AG09309 (cell line): ENCODE measurements at regions not wholly inside any gene's neighbourhood (a gene's known extent, or its start where the extent isn't known, plus 50 kb on each side); places are given as distances from the start of the nearest gene placed in this dataset.
"Not testable (repeated sequence)": the region's sequence is repeated elsewhere in the genome, so short reads cannot be mapped to it uniquely, and the experiment has no call there.

Experiments
- DNase-seq: peaks from one replicate; pipeline ENCODE4 v3.0.0-alpha.2; 2010; ENCODE audit warnings: low read depth
- H3K4me3 ChIP-seq: 2 replicates; pipeline ENCODE4 v1.5.1; 2011; ENCODE audit warnings: mild to moderate bottlenecking, low read depth, low read length, moderate library complexity; ENCODE audit not compliant: control insufficient read depth
- CTCF ChIP-seq: IDR thresholded peaks from 2 replicates; pipeline ENCODE4 v1.5.1; 2011; ENCODE audit warnings: mild to moderate bottlenecking, low read depth, low read length, inconsistent platforms; ENCODE audit not compliant: insufficient read depth, control insufficient read depth; ENCODE audit errors: missing control alignments

- H3K4me3 ChIP-seq = no peak overlapping the region
- DNase-seq = no peak
- no peak for TF ChIP-seq CTCF
Observed at GRCh38 chr5:19261879-19262278, 726.1 kb downstream of the CDH18 start.

- TF ChIP-seq CTCF = no peak
- no peak overlapping the region for H3K4me3 ChIP-seq
- DNase-seq = no peak
Observed at GRCh38 chr5:19264821-19265220, 723.2 kb downstream of the CDH18 start.

- no peak for DNase-seq
- TF ChIP-seq CTCF = no peak
Observed at GRCh38 chr5:19266791-19267190, 721.2 kb downstream of the CDH18 start.

GRCh38 chr5:19270153-19270552 is 717.8 kb downstream of the CDH18 start:
- H3K4me3 ChIP-seq = no peak overlapping the region
- TF ChIP-seq CTCF = no peak

More at GRCh38 chr5:19266791-19267190, 721.2 kb downstream of the CDH18 start:
- H3K4me3 ChIP-seq = no peak overlapping the region

GRCh38 chr5:19274578-19274977 is 713.4 kb downstream of the CDH18 start:
- no peak for TF ChIP-seq CTCF
- no peak overlapping the region for H3K4me3 ChIP-seq
- DNase-seq = no peak

More at GRCh38 chr5:19270153-19270552, 717.8 kb downstream of the CDH18 start:
- DNase-seq = no peak

- no peak for DNase-seq
Observed at GRCh38 chr5:19285286-19285685, 702.7 kb downstream of the CDH18 start.

GRCh38 chr5:19287548-19288277 is 700.3 kb downstream of the CDH18 start:
- DNase-seq, H3K4me3 ChIP-seq: not testable (repeated sequence)

More at GRCh38 chr5:19285286-19285685, 702.7 kb downstream of the CDH18 start:
- no peak for TF ChIP-seq CTCF
- H3K4me3 ChIP-seq = no peak overlapping the region

- not testable (repeated sequence) for DNase-seq, H3K4me3 ChIP-seq
Observed at GRCh38 chr5:19288311-19288710, 699.7 kb downstream of the CDH18 start.
